ENCODE measurements at regions not wholly inside any gene's neighbourhood (a gene's known extent, or its start where the extent isn't known, plus 50 kb on each side); places are given as distances from the start of the nearest gene placed in this dataset.
A peak's percentile ranks its signal among the peaks of the same experiment; 100 is the strongest.

DNA sequence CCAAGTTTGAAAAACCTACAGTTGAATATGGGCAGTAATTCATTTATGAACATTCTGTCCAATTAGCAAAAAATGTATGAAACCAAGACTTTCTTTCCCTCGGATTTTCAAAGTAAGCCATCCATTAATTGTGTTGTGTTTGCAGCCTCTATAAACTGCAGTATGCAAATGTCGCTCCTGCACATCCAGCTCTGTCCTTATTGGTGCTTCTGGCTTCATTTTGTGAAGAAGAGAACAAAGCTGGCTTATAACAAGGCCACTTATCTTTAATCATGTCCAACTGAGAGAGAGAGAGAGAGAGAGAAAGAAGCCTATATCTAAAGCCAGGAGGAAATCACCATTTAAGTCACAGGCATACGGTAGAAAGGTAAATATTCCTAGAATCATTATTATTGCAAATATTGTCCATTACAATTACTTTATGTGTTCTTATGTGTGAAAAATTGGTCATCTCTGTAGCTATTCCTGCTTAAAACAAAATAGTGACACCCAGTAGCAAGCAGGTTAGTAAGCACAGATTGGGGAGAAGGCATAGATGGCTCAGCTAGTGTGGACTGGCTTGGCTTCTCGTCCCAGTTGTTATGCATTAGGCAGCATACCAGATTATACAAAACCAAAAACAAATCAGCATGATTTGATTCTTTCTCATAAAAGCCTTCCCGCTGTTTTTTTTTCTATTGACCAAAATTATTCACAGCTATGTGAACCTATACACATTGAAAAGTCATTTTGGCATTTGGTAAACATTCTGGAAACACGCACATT is 726.4 kb upstream of the SOX11 start:
- no peak for DNase-seq
- TF ChIP-seq, protein P1, sequence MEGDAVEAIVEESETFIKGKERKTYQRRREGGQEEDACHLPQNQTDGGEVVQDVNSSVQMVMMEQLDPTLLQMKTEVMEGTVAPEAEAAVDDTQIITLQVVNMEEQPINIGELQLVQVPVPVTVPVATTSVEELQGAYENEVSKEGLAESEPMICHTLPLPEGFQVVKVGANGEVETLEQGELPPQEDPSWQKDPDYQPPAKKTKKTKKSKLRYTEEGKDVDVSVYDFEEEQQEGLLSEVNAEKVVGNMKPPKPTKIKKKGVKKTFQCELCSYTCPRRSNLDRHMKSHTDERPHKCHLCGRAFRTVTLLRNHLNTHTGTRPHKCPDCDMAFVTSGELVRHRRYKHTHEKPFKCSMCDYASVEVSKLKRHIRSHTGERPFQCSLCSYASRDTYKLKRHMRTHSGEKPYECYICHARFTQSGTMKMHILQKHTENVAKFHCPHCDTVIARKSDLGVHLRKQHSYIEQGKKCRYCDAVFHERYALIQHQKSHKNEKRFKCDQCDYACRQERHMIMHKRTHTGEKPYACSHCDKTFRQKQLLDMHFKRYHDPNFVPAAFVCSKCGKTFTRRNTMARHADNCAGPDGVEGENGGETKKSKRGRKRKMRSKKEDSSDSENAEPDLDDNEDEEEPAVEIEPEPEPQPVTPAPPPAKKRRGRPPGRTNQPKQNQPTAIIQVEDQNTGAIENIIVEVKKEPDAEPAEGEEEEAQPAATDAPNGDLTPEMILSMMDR (IDR thresholded peaks at IDR 0.05; ENCODE audit: partially characterized antibody, unreplicated experiment), result no peak
- no peaks in the 10 kb centered on the region for H3K36me3 Mint-ChIP-seq (ENCODE audit: unreplicated experiment)
- H3K27me3 Mint-ChIP-seq (ENCODE audit: unreplicated experiment), result peaks cover 2% of the 10 kb centered on the region
- no peak overlapping the region for H3K4me3 Mint-ChIP-seq (ENCODE audit: unreplicated experiment)
- peaks cover 2% of the 10 kb centered on the region for H3K9me3 Mint-ChIP-seq (ENCODE audit: unreplicated experiment)
- peak overlapping the region; percentile 25 for H3K27ac Mint-ChIP-seq (ENCODE audit: unreplicated experiment)
- H3K4me1 Mint-ChIP-seq (ENCODE audit: low read depth, unreplicated experiment), result peaks cover 24% of the 10 kb centered on the region

DNA sequence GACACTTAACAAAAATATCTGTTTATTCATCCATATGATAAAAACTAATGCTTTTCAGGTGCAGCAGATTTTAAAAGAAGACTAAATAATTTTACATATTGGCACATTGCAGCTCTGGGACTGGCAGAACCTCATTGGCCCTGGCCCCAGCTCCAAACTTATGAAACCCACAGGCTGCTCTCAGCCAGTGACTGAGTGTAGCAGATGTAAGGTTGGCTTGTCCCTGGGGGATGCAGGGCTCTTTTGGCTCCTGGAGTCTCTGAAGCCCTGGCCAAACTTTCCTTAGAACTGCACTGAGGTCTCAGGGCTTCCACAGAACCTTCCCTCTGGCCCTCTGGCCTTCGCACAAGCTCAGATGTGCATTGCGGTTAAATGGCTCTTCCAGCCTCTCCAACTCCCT is 725.0 kb upstream of the SOX11 start:
- H3K27me3 Mint-ChIP-seq (ENCODE audit: unreplicated experiment), result peaks cover 2% of the 10 kb centered on the region
- DNase-seq, result peak; percentile 43
- H3K27ac Mint-ChIP-seq (ENCODE audit: unreplicated experiment), result no peak overlapping the region
- no peaks in the 10 kb centered on the region for H3K36me3 Mint-ChIP-seq (ENCODE audit: unreplicated experiment)
- H3K9me3 Mint-ChIP-seq (ENCODE audit: unreplicated experiment), result peaks cover 2% of the 10 kb centered on the region
- H3K4me3 Mint-ChIP-seq (ENCODE audit: unreplicated experiment), result no peak overlapping the region
- TF ChIP-seq, protein P1 (IDR thresholded peaks at IDR 0.05; ENCODE audit: partially characterized antibody, unreplicated experiment), result no peak
- H3K4me1 Mint-ChIP-seq (ENCODE audit: low read depth, unreplicated experiment), result peaks cover 24% of the 10 kb centered on the region

DNA sequence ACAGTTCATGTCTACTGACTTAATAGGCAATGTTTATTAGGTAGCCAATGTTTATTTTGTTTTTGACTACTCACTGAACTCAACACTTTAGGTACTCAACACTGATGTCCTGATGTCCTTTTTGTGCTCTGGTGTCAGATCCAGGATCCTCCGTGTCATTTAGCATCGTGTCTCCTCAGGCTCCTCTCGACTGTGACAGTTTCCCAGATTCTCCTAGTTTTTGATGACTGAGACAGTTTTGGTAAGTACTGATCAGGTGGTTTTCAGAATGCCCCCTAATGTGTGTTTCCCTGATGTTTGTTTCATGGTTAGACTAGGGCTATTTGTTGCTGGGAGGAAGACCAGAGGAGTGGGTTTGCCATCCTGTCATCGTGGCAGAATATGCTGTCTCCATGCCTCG is 719.7 kb upstream of the SOX11 start:
- no peaks in the 10 kb centered on the region for H3K36me3 Mint-ChIP-seq (ENCODE audit: unreplicated experiment)
- DNase-seq, result no peak
- H3K4me1 Mint-ChIP-seq (ENCODE audit: low read depth, unreplicated experiment), result peaks cover 1% of the 10 kb centered on the region
- no peaks in the 10 kb centered on the region for H3K27me3 Mint-ChIP-seq (ENCODE audit: unreplicated experiment)
- no peak overlapping the region for H3K4me3 Mint-ChIP-seq (ENCODE audit: unreplicated experiment)
- H3K9me3 Mint-ChIP-seq (ENCODE audit: unreplicated experiment), result peaks cover 2% of the 10 kb centered on the region
- TF ChIP-seq, protein P1 (IDR thresholded peaks at IDR 0.05; ENCODE audit: partially characterized antibody, unreplicated experiment), result no peak
- H3K27ac Mint-ChIP-seq (ENCODE audit: unreplicated experiment), result no peak overlapping the region

DNA sequence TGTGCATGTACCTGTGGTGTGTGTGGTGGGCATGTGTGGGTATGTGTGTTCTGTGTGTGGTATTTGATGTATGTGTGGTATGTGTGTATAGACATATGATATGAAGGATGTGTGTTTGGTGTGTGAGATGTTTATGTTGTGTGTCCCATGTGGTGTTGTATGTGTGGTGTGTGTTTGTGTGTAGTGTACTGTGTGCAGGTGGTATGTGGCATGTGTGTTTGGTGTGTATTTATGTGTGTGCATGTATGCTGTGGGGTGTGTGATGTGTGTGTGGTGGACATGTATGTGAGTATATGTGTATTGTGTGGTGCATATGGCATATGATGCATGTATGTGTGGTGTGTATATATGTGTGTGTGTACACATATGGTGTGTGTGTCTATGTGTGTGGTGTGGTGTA is 718.8 kb upstream of the SOX11 start:
- Mint-ChIP-seq H3K4me3 (ENCODE audit: unreplicated experiment) (no peak overlapping the region), H3K27ac (ENCODE audit: unreplicated experiment) (no peak overlapping the region), H3K9me3 (ENCODE audit: unreplicated experiment) (peaks cover 3% of the 10 kb centered on the region), H3K4me1 (ENCODE audit: low read depth, unreplicated experiment) (no peaks in the 10 kb centered on the region), H3K36me3 (ENCODE audit: unreplicated experiment) (no peaks in the 10 kb centered on the region), H3K27me3 (ENCODE audit: unreplicated experiment) (no peaks in the 10 kb centered on the region)
- no peak for DNase-seq
- TF ChIP-seq, protein P1 (IDR thresholded peaks at IDR 0.05; ENCODE audit: partially characterized antibody, unreplicated experiment), result no peak

DNA sequence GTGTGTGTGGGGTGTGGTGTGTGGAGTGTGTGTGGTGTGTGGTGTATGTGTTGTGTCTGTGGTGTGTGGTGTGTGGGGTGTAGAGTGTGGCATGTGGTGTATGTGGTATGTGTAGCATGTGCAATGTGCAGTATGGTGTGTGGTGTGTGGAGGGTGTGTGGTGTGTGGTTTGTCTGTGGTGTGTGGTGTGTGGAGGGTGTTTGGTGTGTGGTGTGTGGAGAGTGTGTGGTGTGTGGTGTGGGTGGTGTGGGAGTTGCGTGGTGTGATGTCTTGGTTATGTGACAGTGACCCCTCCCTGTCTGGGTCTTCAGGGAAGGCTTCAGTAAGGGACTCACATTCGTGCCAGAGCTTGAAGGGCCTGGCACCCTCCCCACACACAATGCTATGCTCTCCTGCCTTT is 718.2 kb upstream of the SOX11 start:
- Mint-ChIP-seq H3K4me3 (ENCODE audit: unreplicated experiment) (no peak overlapping the region), H3K9me3 (ENCODE audit: unreplicated experiment) (peaks cover 5% of the 10 kb centered on the region), H3K27ac (ENCODE audit: unreplicated experiment) (no peak overlapping the region), H3K36me3 (ENCODE audit: unreplicated experiment) (no peaks in the 10 kb centered on the region), H3K27me3 (ENCODE audit: unreplicated experiment) (no peaks in the 10 kb centered on the region), H3K4me1 (ENCODE audit: low read depth, unreplicated experiment) (no peaks in the 10 kb centered on the region)
- TF ChIP-seq, protein P1 (IDR thresholded peaks at IDR 0.05; ENCODE audit: partially characterized antibody, unreplicated experiment), result no peak
- DNase-seq, result no peak
